Gastrocnemius medialis (tissue), 4 donors: ENCODE measurements at regions not wholly inside any gene's neighbourhood (a gene's known extent, or its start where the extent isn't known, plus 50 kb on each side); places are given as distances from the start of the nearest gene placed in this dataset.

Experiments
- POLR2A ChIP-seq, 2 donors: fragments of 450-650 bp; IDR thresholded peaks; one replicate each; pipeline ENCODE4 v1.6.1; 2017; ENCODE audit warnings: antibody characterized with exemption in 2 of 2, mild to moderate bottlenecking in 2 of 2, moderate library complexity in 2 of 2
- TF ChIP-seq, protein P1 (sequence below), 5 experiments: fragments of 450-650 bp in 3 of 5; fragments of 200-600 bp in 2 of 5; sonication (generic) in 2 of 5; IDR thresholded peaks in 4 of 5; conservative IDR thresholded peaks in 1 of 5; 1 replicate in 4 of 5; 2 replicates in 1 of 5; pipeline ENCODE4 v1.5.1; 2016 to 2019; ENCODE audit warnings: antibody characterized with exemption in 5 of 5, mild to moderate bottlenecking in 3 of 5, moderate library complexity in 3 of 5

- TF ChIP-seq, protein P1, sequence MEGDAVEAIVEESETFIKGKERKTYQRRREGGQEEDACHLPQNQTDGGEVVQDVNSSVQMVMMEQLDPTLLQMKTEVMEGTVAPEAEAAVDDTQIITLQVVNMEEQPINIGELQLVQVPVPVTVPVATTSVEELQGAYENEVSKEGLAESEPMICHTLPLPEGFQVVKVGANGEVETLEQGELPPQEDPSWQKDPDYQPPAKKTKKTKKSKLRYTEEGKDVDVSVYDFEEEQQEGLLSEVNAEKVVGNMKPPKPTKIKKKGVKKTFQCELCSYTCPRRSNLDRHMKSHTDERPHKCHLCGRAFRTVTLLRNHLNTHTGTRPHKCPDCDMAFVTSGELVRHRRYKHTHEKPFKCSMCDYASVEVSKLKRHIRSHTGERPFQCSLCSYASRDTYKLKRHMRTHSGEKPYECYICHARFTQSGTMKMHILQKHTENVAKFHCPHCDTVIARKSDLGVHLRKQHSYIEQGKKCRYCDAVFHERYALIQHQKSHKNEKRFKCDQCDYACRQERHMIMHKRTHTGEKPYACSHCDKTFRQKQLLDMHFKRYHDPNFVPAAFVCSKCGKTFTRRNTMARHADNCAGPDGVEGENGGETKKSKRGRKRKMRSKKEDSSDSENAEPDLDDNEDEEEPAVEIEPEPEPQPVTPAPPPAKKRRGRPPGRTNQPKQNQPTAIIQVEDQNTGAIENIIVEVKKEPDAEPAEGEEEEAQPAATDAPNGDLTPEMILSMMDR (IDR thresholded peaks at IDR 0.05 in 4 of 5, conservative IDR thresholded peaks at IDR 0.05 in 1 of 5), result no peak
- no peak for TF ChIP-seq POLR2A (IDR thresholded peaks at IDR 0.05)
Observed at GRCh38 chr16:79668502-79668901, 68.0 kb upstream of the MAF start.
